HG03571 (cell line): ENCODE measurements at regions not wholly inside any gene's neighbourhood (a gene's known extent, or its start where the extent isn't known, plus 50 kb on each side); places are given as distances from the start of the nearest gene placed in this dataset.
"Not testable (repeated sequence)": the region's sequence is repeated elsewhere in the genome, so short reads cannot be mapped to it uniquely, and the experiment has no call there.

Experiments used
- ATAC-seq: cut with Tn5 transposase; IDR thresholded peaks from one replicate; pipeline ENCODE4 v1.9.1; 2021; ENCODE audit not compliant: unreplicated experiment

GRCh38 chr12:73460212-73460611 lies 1077.4 kb upstream of the ATXN7L3B start:
- ATAC-seq, result no peak

DNA sequence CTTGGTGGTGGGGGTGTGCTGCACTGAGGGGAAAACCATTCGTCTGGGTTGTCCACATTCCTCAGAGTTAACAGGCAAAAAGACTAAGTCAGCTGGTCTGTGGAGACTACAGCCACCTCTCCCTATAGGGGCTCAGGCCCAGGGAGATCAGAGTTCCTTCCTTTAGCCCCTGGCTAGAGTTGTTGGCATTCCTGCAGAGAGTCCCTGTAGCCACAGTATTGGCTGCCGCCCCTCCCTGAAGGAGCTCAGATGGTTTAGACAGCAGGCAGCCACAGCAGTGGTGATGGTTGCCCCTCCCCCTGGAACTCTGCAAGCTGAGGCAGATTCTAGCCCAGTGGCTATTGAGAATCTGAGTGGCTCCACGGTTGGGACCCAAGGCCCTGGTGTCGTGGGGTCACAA lies 1072.5 kb upstream of the ATXN7L3B start:
- no peak for ATAC-seq

GRCh38 chr12:73486256-73486655 lies 1051.4 kb upstream of the ATXN7L3B start:
- no peak for ATAC-seq

DNA sequence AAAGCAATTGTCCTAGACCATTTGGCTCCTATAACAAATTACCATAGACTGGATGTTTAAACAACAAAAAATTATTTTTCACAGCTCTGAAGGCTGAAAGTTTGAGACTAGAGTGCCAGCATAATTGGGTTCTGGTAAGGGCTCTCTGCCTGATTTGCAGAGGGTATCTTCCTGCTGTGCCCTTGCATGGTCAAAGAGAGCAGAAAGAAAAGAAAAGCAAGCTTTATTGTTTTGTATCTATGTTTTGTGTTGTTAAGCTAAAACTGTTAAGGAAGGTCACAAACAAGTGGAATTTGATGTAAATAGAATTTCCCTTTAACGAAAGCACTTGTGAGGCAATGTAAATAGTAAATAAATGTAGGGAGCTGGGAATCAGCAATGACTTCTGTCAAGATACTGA lies 1031.0 kb upstream of the ATXN7L3B start:
- ATAC-seq, result no peak

DNA sequence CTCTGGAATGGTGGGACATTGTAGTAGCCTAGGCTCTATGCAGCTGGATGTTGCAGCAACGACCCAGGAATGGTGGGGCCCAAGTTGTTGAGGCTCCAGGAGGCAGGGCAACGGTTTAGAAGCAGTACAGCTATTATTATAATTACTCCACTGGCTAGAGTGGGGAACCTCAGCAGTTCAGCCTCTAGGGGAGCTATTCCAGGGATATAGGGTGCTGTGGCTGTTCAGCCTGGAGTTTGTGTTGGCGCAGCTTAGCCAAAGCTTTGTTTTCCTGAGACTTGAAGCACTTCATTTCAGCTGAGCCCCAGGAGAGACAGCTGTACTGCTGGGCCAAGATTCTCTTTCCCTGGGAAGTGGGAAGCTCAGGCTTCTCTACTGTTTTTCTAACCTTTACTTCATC lies 1023.0 kb upstream of the ATXN7L3B start:
- no peak for ATAC-seq

DNA sequence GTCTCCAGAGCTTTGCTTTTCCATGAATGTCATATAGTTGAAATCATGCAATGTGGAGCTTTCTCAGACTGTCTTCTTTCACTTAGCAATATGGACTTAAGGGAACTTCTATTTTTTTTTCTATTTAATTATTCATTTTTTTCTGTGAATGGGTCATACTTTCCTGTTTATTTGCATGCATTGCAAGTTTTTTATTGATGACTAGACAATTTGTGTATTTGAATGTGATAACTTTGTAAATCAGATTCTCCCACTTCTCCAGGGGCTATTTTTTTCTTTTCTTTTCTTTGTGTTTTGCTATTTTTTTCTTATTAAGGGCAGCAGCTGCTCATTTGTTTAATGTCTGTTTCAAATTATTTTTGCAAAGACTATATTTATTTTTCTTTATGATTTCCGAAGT lies 1019.8 kb upstream of the ATXN7L3B start:
- no peak for ATAC-seq

- ATAC-seq, result no peak
Measured at GRCh38 chr12:73529231-73529630, 1008.4 kb upstream of the ATXN7L3B start.

DNA sequence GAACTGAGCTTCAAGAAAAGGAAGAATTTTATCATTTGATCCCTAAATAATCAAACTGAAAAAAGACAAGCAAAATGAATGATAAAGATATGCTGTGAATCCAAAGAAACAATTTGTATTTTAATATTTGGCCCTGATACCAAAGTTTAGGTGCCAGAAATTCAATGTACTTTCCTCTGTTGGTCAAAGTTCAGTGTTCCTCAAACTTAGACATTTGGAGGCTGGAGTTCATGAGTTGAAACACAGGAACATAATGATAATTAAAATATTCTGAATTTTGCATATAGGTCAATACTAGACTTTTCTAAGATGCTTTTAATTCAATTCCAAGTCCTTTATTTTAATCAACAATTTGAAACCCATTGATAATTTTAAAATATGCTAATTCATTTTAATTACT lies 1007.7 kb upstream of the ATXN7L3B start:
- no peak for ATAC-seq

DNA sequence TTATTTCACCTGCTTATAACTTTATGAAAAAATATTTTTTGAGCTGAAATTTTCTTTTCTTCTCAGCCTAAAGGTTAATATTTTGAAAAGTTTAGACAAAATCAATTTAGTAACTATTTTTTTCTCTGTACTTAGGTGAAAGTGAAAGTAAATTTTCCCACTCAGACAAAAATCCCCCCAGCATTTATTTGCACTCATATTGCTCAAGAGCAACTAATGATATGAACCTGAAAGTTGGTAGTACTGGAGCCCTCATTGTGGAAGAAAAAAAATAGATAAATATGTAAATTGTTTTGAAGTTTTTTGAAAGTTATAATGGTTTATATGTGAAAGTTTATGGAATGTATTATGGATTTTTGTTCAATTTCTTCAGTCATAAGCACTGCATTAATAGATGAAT lies 1005.9 kb upstream of the ATXN7L3B start:
- no peak for ATAC-seq

- no peak for ATAC-seq
Measured at GRCh38 chr12:73547421-73547820, 990.2 kb upstream of the ATXN7L3B start.

DNA sequence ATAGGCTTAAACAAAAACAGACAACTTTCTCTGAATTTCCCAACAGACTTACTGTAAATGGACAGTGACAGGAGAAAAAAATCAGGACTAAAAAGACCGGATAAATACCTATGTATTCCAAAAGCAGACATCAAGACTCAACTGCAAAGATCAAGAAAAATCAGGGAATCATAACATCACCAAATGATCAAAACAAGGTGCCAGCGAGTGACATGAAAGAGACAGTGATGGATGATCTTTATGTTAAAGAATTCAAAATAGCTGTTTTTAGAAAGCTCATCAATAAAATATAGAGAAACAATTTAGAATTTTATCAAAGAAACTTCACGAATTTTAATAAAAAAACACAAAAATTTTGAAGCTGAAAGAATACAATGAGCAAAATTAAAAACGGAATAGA lies 952.5 kb upstream of the ATXN7L3B start:
- no peak for ATAC-seq

DNA sequence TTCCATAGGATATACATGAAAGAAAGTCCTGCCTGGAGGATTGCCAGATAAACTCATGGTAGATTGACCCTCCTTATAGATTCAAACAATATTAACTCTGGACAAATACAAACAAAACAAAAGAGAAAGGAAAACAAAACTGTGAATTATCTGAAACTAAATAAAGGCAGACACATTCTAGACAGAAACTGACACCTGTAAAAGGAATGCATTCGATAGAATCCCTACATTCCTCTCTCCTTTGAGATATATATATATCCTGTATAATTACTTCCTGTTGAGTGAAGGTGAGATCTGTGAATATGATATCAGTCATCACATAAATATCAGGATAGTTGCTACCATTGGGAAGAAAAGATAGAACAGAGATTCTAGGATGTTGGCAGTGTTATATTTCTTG lies 948.4 kb upstream of the ATXN7L3B start:
- no peak for ATAC-seq

GRCh38 chr12:73598626-73599025 lies 939.0 kb upstream of the ATXN7L3B start:
- no peak for ATAC-seq

GRCh38 chr12:73599268-73599667 lies 938.4 kb upstream of the ATXN7L3B start:
- no peak for ATAC-seq

- not testable (repeated sequence) for ATAC-seq
Measured at GRCh38 chr12:73605925-73606324, 931.7 kb upstream of the ATXN7L3B start.

- ATAC-seq, result no peak
Measured at GRCh38 chr12:73612551-73612950, 925.1 kb upstream of the ATXN7L3B start.

GRCh38 chr12:73623421-73623820 lies 914.2 kb upstream of the ATXN7L3B start:
- ATAC-seq, result no peak

DNA sequence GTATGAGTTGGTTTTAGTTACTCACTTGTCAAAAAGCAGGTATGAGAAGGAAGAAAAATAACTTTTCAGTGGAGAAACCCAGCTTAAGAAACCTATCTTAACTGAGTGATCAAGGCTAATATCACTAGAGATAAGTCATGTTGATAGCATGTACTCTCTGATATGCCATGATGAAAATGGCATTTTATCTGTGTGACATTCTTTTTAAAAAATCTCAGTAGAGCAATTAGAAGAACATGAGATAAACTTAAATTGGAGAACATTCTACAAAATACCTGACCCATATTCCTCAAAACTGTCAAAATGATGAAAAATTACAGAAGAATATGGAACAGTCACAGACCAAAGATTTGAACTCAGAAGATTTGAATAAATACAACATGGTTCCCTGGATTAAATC lies 912.4 kb upstream of the ATXN7L3B start:
- no peak for ATAC-seq

DNA sequence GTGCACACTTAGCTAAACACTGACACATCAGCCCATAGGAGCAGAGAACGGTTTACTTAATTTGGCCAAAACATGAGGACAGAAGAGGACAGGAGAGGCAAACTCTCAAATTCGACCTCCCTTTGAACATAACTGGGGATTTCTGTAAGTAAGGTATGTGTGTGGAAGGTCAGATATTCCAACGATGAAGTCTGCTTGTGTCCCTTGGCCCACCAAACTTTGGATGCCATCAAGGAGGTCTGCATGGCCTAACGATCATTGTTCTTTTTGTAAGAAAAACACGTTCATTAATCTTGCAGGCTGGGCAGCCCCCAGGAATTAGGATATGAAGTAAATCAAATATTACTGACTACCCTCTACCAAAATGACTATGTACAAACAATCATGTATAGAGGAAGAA lies 908.5 kb upstream of the ATXN7L3B start:
- no peak for ATAC-seq

GRCh38 chr12:73629893-73630831 lies 907.5 kb upstream of the ATXN7L3B start:
- ATAC-seq, result no peak

GRCh38 chr12:73632191-73632590 lies 905.4 kb upstream of the ATXN7L3B start:
- no peak for ATAC-seq

- no peak for ATAC-seq
Measured at GRCh38 chr12:73632661-73633060, 905.0 kb upstream of the ATXN7L3B start.

DNA sequence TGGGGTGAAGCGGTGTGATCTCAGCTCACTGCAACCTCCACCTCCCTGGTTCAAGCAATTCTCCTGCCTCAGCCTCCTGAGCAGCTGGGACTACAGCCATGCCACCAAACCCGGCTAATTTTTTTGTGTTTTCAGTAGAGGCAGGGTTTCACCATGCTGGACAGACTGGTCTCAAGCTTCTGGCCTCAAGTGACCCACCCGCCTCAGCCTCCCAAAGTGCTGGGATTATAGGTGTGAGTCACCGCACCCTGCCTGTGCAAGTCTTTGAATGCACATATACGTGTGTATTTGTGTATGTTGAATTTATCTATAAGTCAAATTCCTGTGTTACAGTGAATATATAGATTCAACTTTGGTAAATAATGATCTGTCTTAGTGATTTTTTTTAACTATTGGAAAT lies 898.2 kb upstream of the ATXN7L3B start:
- ATAC-seq, result not testable (repeated sequence)
